ENCODE measurements at regions not wholly inside any gene's neighbourhood (a gene's known extent, or its start where the extent isn't known, plus 50 kb on each side); places are given as distances from the start of the nearest gene placed in this dataset.

DNA sequence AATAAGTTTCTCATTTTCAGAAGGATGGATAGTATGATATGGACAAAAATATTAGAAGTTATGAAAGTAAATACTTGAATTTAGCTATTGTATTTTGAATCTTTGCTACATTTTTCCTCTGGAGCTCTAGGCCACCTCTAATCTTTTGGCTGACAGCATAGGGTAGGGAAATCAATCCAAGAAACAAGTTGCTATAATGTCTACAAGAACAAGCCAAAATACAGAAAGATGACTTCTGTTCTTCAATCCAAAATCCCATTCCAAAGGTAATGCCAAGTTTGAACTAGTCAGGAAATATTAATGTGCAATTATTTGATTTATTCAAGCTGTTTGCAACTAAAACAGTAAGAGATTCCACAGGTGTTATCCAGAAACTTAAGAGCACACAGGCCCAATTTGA is 1323.1 kb downstream of the ADGRL3 start:
- no peak for DNase-seq
- H2AFZ ChIP-seq (ENCODE audit: low read length), result no peak overlapping the region

More for the DNA sequence above, 1323.1 kb downstream of the ADGRL3 start:
- H3K9me3 ChIP-seq (ENCODE audit: control insufficient read depth, low read depth, low read length), result no peaks in the 10 kb centered on the region
- H3K23ac ChIP-seq (ENCODE audit: insufficient read length, low read depth, low read length), result no peak overlapping the region
- no peaks in the 10 kb centered on the region for H3K79me2 ChIP-seq (ENCODE audit: insufficient read depth, low read length)
- Mint-ChIP-seq H3K4me3 (no peak overlapping the region), H3K27me3 (ENCODE audit: low read depth) (peaks cover 2% of the 10 kb centered on the region; the same call in 1 of the 2 replicates), H3K4me1 (peaks cover 2 to 4% of the 10 kb centered on the region in 2 experiments; a peak in 3 of 4 replicates), H3K27ac (no peak overlapping the region), H3K36me3 (ENCODE audit: insufficient read depth in 1 of 3, low read depth in 3 of 3) (peaks cover 8 to 22% (median 10%) of the 10 kb centered on the region in 3 experiments), H3K9me3 (peaks cover 15 to 28% of the 10 kb centered on the region in 2 experiments; a peak in 4 of 5 replicates)
- no peak overlapping the region for H2AK5ac ChIP-seq (ENCODE audit: insufficient read length, low read length)
- no peak overlapping the region for H3K9ac ChIP-seq (ENCODE audit: extremely low read depth, insufficient read length, low read length)
- TF ChIP-seq, protein P1, sequence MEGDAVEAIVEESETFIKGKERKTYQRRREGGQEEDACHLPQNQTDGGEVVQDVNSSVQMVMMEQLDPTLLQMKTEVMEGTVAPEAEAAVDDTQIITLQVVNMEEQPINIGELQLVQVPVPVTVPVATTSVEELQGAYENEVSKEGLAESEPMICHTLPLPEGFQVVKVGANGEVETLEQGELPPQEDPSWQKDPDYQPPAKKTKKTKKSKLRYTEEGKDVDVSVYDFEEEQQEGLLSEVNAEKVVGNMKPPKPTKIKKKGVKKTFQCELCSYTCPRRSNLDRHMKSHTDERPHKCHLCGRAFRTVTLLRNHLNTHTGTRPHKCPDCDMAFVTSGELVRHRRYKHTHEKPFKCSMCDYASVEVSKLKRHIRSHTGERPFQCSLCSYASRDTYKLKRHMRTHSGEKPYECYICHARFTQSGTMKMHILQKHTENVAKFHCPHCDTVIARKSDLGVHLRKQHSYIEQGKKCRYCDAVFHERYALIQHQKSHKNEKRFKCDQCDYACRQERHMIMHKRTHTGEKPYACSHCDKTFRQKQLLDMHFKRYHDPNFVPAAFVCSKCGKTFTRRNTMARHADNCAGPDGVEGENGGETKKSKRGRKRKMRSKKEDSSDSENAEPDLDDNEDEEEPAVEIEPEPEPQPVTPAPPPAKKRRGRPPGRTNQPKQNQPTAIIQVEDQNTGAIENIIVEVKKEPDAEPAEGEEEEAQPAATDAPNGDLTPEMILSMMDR (conservative IDR thresholded peaks at IDR 0.05), result no peak
- H3K4me2 ChIP-seq (ENCODE audit: insufficient read depth, insufficient read length, low read length), result no peak overlapping the region
- H3K27ac ChIP-seq (ENCODE audit: insufficient read length, low read depth, low read length), result no peak overlapping the region
- H3K4me1 ChIP-seq (ENCODE audit: insufficient read depth, low read length), result no peaks in the 10 kb centered on the region
- H4K20me1 ChIP-seq (ENCODE audit: control insufficient read depth, insufficient read depth, insufficient read length), result no peaks in the 10 kb centered on the region
- H2BK120ac ChIP-seq (ENCODE audit: low read depth, low read length, poor library complexity, severe bottlenecking), result no peak overlapping the region
- H3K18ac ChIP-seq (ENCODE audit: insufficient read length, low read depth, low read length), result no peak overlapping the region
- no peak overlapping the region for H2BK15ac ChIP-seq (ENCODE audit: low read depth, low read length)
- H3T11ph ChIP-seq (ENCODE audit: low read length), result no peak overlapping the region
- no peak overlapping the region for H4K8ac ChIP-seq (replicated peaks; ENCODE audit: insufficient read length, low read depth, low read length)
- H2BK12ac ChIP-seq (ENCODE audit: insufficient read length, low read depth, low read length), result no peak overlapping the region
- H3K56ac ChIP-seq (ENCODE audit: insufficient read length, low read depth, low read length), result no peak overlapping the region
- H4K91ac ChIP-seq (ENCODE audit: insufficient read length, low read depth, low read length), result no peak overlapping the region
- no peak overlapping the region for H4K5ac ChIP-seq (ENCODE audit: insufficient read length, low read depth, low read length)
- H2BK5ac ChIP-seq (ENCODE audit: insufficient read length, low read length), result no peak overlapping the region
- H3K14ac ChIP-seq (ENCODE audit: insufficient read depth, low read length), result no peak overlapping the region
- H3K4ac ChIP-seq (ENCODE audit: low read depth, low read length), result no peak overlapping the region
- H2BK20ac ChIP-seq (ENCODE audit: low read depth, low read length, poor library complexity, severe bottlenecking), result no peak overlapping the region
- H3K27me3 ChIP-seq (ENCODE audit: insufficient read depth, low read length), result no peaks in the 10 kb centered on the region
- no peaks in the 10 kb centered on the region for H3K23me2 ChIP-seq (ENCODE audit: insufficient read length, low read depth, low read length, poor library complexity, severe bottlenecking)
- no peaks in the 10 kb centered on the region for H3K79me1 ChIP-seq (ENCODE audit: insufficient read depth, low read depth, low read length, poor library complexity, severe bottlenecking)

All from H9 (cell line).